CD4-positive, alpha-beta T cell (primary cell): ENCODE measurements at regions not wholly inside any gene's neighbourhood (a gene's known extent, or its start where the extent isn't known, plus 50 kb on each side); places are given as distances from the start of the nearest gene placed in this dataset.

Experiments
- ATAC-seq: fragments of 200-7000 bp; cut with Tn5 transposase; one replicate; pipeline ENCODE4 v1.10.0; 2022; ENCODE audit warnings: mild to moderate bottlenecking; ENCODE audit not compliant: poor library complexity
- CTCF ChIA-PET: fragments of 350-600 bp; sonication (Branson Sonifier 250); formaldehyde crosslinking; loops from one replicate; lab custom pipeline; 2021; ENCODE audit warnings: antibody characterized with exemption, inconsistent platforms; lab: Charles Lee
- POLR2A ChIA-PET: fragments of 350-600 bp; sonication (Branson Sonifier 250); formaldehyde crosslinking; loops from one replicate; lab custom pipeline; 2021; ENCODE audit warnings: antibody characterized with exemption, inconsistent platforms; lab: Charles Lee
- DNase-seq, 14 experiments: peaks; one replicate each; pipeline ENCODE4 v3.0.0-alpha.2; 2013 to 2020; ENCODE audit warnings: mixed read lengths in 2 of 14
- H3K27ac ChIP-seq, 2 donors: one replicate each; pipeline versions ENCODE4 v1.5.1 to v1.7.0; 2013; ENCODE audit warnings: low read length in 2 of 2, low read depth in 1 of 2, mild to moderate bottlenecking in 1 of 2
- H3K27me3 ChIP-seq, 2 experiments: 1 replicate in 1 of 2; 2 replicates in 1 of 2; pipeline versions ENCODE4 v1.6.1 to v1.7.0; 2013; ENCODE audit warnings: low read length in 2 of 2, control low read depth in 1 of 2, mild to moderate bottlenecking in 1 of 2, moderate library complexity in 1 of 2; ENCODE audit not compliant: insufficient read depth in 2 of 2, control insufficient read depth in 1 of 2
- H3K36me3 ChIP-seq: one replicate; pipeline ENCODE4 v1.6.1; 2013; ENCODE audit warnings: low read length, control low read depth; ENCODE audit not compliant: insufficient read depth
- H3K4me1 ChIP-seq: one replicate; pipeline ENCODE4 v1.6.1; 2013; ENCODE audit warnings: low read length, control low read depth; ENCODE audit not compliant: insufficient read depth
- H3K4me3 ChIP-seq: one replicate; pipeline ENCODE4 v1.5.1; 2013; ENCODE audit warnings: mild to moderate bottlenecking, low read length, moderate library complexity
- H3K9me3 ChIP-seq, 2 experiments: 1 replicate in 1 of 2; 2 replicates in 1 of 2; pipeline versions ENCODE4 v1.6.1 to v1.7.0; 2013; ENCODE audit warnings: low read length in 2 of 2, mild to moderate bottlenecking in 2 of 2, control low read depth in 1 of 2, moderate library complexity in 1 of 2; ENCODE audit not compliant: control insufficient read depth in 1 of 2, insufficient read depth in 1 of 2
- H3K27ac Mint-ChIP-seq: one replicate; pipeline ENCODE4 v1.8.0; 2020; ENCODE audit warnings: mixed read lengths
- H3K27me3 Mint-ChIP-seq: one replicate; pipeline ENCODE4 v1.8.0; 2021; ENCODE audit warnings: mixed read lengths
- H3K36me3 Mint-ChIP-seq: one replicate; pipeline ENCODE4 v1.8.0; 2021; ENCODE audit warnings: low read depth, mixed read lengths
- H3K4me1 Mint-ChIP-seq: one replicate; pipeline ENCODE4 v1.8.0; 2021; ENCODE audit warnings: low read depth, mixed read lengths
- H3K4me3 Mint-ChIP-seq: one replicate; pipeline ENCODE4 v1.8.0; 2020; ENCODE audit warnings: mild to moderate bottlenecking, mixed read lengths
- H3K9me3 Mint-ChIP-seq: one replicate; pipeline ENCODE4 v1.8.0; 2020; ENCODE audit warnings: mixed read lengths
- CTCF ChIP-seq: fragments of 200-600 bp; IDR thresholded peaks from one replicate; pipeline ENCODE4 v1.8.0; 2022; ENCODE audit warnings: antibody characterized with exemption, mild to moderate bottlenecking
- intact Hi-C, 2 experiments: fragments of 100-400 bp; cut with DNase I in 1 of 2; cut with micrococcal nuclease in 1 of 2; formaldehyde crosslinking; loops; one replicate each; pipeline versions ENCODE4 v1.15.1 to v1.9.0; 2023 to 2025; cut with DNase I, micrococcal nuclease

- Histone ChIP-seq H3K4me1 (no peaks in the 10 kb centered on the region), H3K4me3 (no peak overlapping the region), H3K9me3 (peaks cover 0 to 4% of the 10 kb centered on the region in 2 experiments), H3K27ac (no peak overlapping the region), H3K36me3 (no peaks in the 10 kb centered on the region), H3K27me3 (no peaks in the 10 kb centered on the region)
- ATAC-seq = no peak
- intact Hi-C loops = no loop called here
- CTCF ChIA-PET = no interaction called here
- no peak for DNase-seq
- Mint-ChIP-seq H3K27me3 (no peaks in the 10 kb centered on the region), H3K27ac (no peak overlapping the region), H3K4me3 (no peak overlapping the region), H3K36me3 (no peaks in the 10 kb centered on the region), H3K4me1 (no peaks in the 10 kb centered on the region), H3K9me3 (peaks cover 17% of the 10 kb centered on the region)
- no peak for TF ChIP-seq CTCF
- POLR2A ChIA-PET = no interaction called here
Measured at GRCh38 chr13:81446441-81446840, 1105.5 kb upstream of the SPRY2 start.

DNA sequence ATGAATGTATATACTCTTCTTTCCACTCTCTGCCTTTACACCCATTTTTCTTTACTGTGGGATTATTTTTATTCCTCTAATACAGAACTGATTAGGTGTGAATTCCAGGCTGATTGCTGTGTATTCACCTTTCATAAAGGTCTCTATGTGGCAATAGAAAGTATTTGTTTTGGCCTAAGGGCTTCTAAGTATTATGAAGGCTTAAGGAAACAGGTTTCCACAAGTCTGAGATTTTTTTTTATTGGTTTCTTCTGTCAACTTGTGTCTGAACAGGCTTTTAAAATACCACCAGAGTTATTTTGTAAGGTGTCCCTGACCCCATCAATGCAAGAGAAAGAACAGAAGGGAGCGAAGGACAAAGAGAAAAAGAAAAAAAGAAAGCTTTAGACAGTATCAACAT is 1102.0 kb upstream of the SPRY2 start:
- no peaks in the 10 kb centered on the region for H3K27me3 ChIP-seq
- no peaks in the 10 kb centered on the region for H3K4me1 Mint-ChIP-seq
- POLR2A ChIA-PET = no interaction called here
- no peak overlapping the region for H3K4me3 ChIP-seq
- no peak for TF ChIP-seq CTCF
- H3K4me1 ChIP-seq = no peaks in the 10 kb centered on the region
- no peak overlapping the region for H3K27ac Mint-ChIP-seq
- DNase-seq (no peak), ATAC-seq (no peak)
- no peaks in the 10 kb centered on the region for H3K36me3 Mint-ChIP-seq
- H3K27ac ChIP-seq = no peak overlapping the region
- peaks cover 15% of the 10 kb centered on the region for H3K9me3 Mint-ChIP-seq
- no peaks in the 10 kb centered on the region for H3K9me3 ChIP-seq
- CTCF ChIA-PET = no interaction called here
- intact Hi-C loops = no loop called here
- H3K4me3 Mint-ChIP-seq = no peak overlapping the region
- H3K27me3 Mint-ChIP-seq = no peaks in the 10 kb centered on the region
- no peaks in the 10 kb centered on the region for H3K36me3 ChIP-seq

GRCh38 chr13:81425286-81425685 is 1084.4 kb upstream of the SPRY2 start:
- Mint-ChIP-seq H3K9me3 (peaks cover 12% of the 10 kb centered on the region), H3K27ac (no peak overlapping the region), H3K4me3 (no peak overlapping the region), H3K4me1 (no peaks in the 10 kb centered on the region), H3K27me3 (no peaks in the 10 kb centered on the region), H3K36me3 (no peaks in the 10 kb centered on the region)
- TF ChIP-seq CTCF = no peak
- ChIA-PET CTCF (no interaction called here), POLR2A (no interaction called here)
- no peaks in the 10 kb centered on the region for H3K4me1 ChIP-seq
- no peaks in the 10 kb centered on the region for H3K9me3 ChIP-seq
- ATAC-seq (no peak), DNase-seq (no peak)
- no peak overlapping the region for H3K27ac ChIP-seq
- no peaks in the 10 kb centered on the region for H3K27me3 ChIP-seq
- H3K4me3 ChIP-seq = no peak overlapping the region
- no peaks in the 10 kb centered on the region for H3K36me3 ChIP-seq
- intact Hi-C loops = no loop called here
